ENCODE measurements at regions not wholly inside any gene's neighbourhood (a gene's known extent, or its start where the extent isn't known, plus 50 kb on each side); places are given as distances from the start of the nearest gene placed in this dataset.

DNA sequence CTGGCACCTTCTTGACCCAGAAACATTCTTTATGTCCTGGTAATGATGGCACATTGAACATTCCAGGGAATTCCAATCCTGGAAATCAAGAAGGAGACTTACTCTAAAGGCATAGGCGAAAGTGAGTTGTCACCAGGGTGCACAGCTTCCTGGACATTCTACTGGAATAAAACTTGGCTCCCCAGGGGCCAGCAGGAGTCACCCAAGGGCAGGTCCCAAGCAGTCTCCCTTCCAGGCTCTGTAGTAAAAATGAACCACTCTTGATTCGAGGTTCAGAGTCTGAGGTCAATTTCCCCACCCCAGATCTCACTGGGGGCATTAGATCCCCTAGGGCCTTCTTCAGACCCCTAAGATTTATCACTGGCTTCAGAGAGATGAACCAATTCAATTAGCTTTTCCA is 338.7 kb upstream of the GATB start:
- intact Hi-C loops (cut with micrococcal nuclease) = no loop called here

GRCh38 chr4:152099061-152099425 is 338.2 kb upstream of the GATB start:
- intact Hi-C loops (cut with micrococcal nuclease) = no loop called here

DNA sequence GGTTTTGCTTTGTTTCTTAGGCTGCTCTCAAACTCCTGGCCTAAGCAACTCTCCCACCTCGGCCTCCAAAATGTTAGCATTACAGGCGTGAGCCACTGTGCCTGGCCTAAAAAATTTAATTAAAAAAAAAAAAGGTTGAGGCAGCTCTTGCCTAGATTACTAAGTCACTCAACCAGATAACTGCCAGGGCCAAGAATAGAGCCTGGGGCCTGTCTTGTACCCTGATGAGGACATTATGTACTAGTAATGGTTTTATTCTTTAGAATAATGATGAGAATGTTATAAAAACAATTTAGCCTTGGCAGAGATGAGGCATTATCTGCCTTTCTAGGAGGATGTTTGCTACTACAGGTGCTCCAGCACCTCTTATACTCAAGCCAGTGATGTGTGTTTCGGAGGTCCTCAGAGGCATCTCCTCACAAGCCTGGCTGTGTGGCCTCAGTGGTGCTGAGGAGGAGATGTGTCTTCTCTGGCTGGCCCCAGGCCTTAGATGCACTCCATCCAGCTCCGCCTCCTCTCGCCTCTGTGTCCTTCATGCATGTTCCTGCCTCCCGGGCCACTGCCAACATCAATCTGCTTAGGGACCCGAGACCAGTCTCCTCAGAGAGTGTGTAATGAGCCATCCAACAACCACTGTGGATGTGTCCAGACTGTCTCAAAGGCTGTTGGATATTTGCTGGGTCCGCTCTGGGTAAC is 337.7 kb upstream of the GATB start:
- intact Hi-C loops (cut with micrococcal nuclease) = no loop called here

GRCh38 chr4:152097371-152097770 is 336.6 kb upstream of the GATB start:
- intact Hi-C loops (cut with micrococcal nuclease) = no loop called here

GRCh38 chr4:152095701-152096070 is 334.9 kb upstream of the GATB start:
- intact Hi-C loops (cut with micrococcal nuclease) = no loop called here

DNA sequence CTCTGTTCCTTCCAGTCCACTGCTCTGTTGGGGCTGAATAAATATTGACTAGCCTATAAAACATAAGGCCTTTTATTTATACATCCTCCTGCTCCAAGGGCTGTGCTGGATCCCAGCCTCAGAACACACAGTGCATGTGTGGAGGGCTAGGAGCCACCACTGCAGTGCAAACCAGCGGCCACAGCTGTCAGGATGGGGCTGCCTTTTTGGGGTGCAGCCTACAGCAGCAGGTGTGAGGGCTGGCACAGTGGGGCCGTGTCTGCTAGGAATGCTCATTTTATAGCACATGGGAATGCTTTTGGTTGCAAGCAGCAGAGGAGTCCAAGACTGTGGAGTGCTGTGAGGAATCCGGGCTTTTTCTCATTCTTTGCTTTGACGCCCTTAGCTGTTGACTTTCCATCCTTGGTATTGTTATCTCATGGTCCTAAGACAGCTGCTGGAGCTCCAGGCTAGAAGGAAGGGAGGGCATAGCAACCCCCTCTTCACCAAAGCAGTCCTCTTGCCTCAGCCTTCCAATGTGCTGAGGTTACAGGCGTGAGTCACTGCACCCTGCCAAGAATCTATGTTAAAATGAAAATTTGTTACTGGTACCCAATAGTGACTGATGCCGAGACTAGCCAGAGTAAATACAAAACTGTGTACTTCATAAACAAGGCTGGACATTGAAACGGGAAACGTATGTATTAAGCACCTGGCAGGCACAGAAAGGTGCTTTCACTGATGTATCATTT is 334.3 kb upstream of the GATB start:
- intact Hi-C loops (cut with micrococcal nuclease) = no loop called here

GRCh38 chr4:152091405-152091804 is 330.6 kb upstream of the GATB start:
- intact Hi-C loops (cut with micrococcal nuclease) = no loop called here

- intact Hi-C loops (cut with micrococcal nuclease) = no loop called here
These were observed 329.7 kb upstream of the GATB start for GRCh38 chr4:152090543-152090942.

GRCh38 chr4:152089584-152089983 is 328.8 kb upstream of the GATB start:
- intact Hi-C loops (cut with micrococcal nuclease) = no loop called here

GRCh38 chr4:152087335-152087734 is 326.5 kb upstream of the GATB start:
- intact Hi-C loops (cut with micrococcal nuclease) = no loop called here

- intact Hi-C loops (cut with micrococcal nuclease) = no loop called here
These were observed 324.9 kb upstream of the GATB start for GRCh38 chr4:152085657-152086056.

- intact Hi-C loops (cut with micrococcal nuclease) = no loop called here
These were observed 322.5 kb upstream of the GATB start for GRCh38 chr4:152083338-152083737.

- intact Hi-C loops (cut with micrococcal nuclease) = no loop called here
These were observed 320.2 kb upstream of the GATB start for GRCh38 chr4:152081024-152081423.

- intact Hi-C loops (cut with micrococcal nuclease) = no loop called here
These were observed 318.9 kb upstream of the GATB start for GRCh38 chr4:152079543-152080293.

DNA sequence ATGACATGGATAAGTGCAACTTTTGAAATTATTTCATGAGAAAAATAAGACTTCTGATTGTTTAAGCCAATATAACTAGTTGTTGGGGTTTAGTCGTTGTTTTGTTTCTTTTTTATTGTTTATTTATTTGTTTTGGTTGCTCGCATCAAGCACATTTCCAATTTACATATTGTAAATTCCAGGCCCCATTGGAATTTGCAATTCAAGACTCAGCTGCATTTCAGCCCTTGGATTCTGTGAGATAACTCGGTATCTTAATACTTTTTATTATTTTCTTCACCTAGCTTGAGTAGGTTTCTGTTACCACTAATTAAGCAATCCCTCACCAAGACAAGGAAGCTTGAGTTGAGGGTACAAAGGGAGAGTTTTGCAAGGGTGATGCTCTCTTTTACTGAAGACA is 318.3 kb upstream of the GATB start:
- intact Hi-C loops (cut with micrococcal nuclease) = no loop called here

GRCh38 chr4:152077582-152077981 is 316.8 kb upstream of the GATB start:
- intact Hi-C loops (cut with micrococcal nuclease) = no loop called here

DNA sequence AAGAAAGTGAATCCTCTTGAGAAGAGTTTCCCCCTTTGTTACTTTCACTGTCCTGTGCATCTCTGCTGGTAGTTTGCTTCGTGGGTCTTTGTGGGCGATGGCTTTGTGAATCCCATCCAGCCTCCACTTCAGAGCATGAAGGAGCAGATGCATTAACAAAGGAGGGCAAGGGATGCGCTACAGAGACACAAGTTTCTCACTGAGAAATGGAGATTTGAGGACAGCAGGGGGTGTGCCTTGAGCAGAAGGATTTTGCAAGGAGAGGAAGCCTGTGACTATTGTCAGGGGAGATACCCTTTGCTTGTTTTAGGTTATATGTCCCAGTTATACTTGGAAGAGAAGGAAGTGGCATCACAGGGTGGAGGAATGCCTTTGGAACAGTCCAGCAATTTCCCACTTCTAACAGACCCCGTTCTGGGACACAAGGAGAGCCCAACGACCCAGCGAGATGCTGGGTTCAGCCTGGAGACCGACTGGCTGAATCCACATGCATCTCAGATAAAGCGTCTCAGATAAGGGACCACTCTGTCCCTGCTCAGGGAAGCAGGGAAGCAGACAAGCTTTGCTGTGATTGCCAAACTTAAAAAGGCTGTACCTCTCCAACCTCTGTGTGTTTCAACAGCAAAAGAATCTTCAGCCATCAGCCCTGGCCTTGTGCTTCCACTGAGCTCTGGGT is 314.6 kb upstream of the GATB start:
- intact Hi-C loops (cut with micrococcal nuclease) = no loop called here

DNA sequence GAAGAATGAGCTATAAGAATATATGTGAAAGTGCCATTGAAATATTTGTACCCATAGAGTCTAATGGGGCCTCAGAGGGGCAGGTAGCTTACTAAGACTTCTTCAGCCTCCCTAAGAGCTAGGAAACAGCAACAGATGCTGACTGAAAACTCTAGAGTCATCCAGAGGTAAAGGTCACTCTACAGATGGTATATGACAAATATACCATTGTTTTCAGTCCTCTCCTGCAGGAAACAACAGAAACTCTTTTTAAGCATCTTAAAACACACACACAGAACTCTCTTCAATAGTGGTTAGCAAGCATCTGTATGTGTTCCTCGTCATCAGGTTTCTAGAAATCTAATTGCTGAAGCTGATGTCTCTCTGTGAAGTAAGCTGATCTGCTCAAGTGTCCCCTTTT is 313.8 kb upstream of the GATB start:
- intact Hi-C loops (cut with micrococcal nuclease) = no loop called here

- intact Hi-C loops (cut with micrococcal nuclease) = no loop called here
These were observed 313.3 kb upstream of the GATB start for GRCh38 chr4:152074088-152074437.

GRCh38 chr4:152073351-152074087 is 312.7 kb upstream of the GATB start:
- intact Hi-C loops (cut with micrococcal nuclease) = no loop called here

GRCh38 chr4:152072906-152073305 is 312.1 kb upstream of the GATB start:
- intact Hi-C loops (cut with micrococcal nuclease) = no loop called here
